Neuronal stem cell (in vitro differentiated cells): ENCODE measurements at regions not wholly inside any gene's neighbourhood (a gene's known extent, or its start where the extent isn't known, plus 50 kb on each side); places are given as distances from the start of the nearest gene placed in this dataset.

Experiments used
- DNase-seq: peaks from one replicate; pipeline ENCODE4 v3.0.0-alpha.2; 2013; ENCODE audit warnings: low spot score
- H2AFZ ChIP-seq: one replicate; pipeline ENCODE4 v1.6.1; 2013; ENCODE audit warnings: mild to moderate bottlenecking, low read length, inconsistent platforms
- H2AK5ac ChIP-seq: 2 replicates; pipeline ENCODE4 v1.6.1; 2013; ENCODE audit warnings: low read depth, mild to moderate bottlenecking, inconsistent platforms, low read length, moderate library complexity, mixed read lengths
- H2BK120ac ChIP-seq: 2 replicates; pipeline ENCODE4 v1.6.1; 2013; ENCODE audit warnings: low read depth, mild to moderate bottlenecking, inconsistent platforms, low read length, moderate library complexity, mixed read lengths
- H2BK12ac ChIP-seq: one replicate; pipeline ENCODE4 v1.6.1; 2013; ENCODE audit warnings: low read length, inconsistent platforms
- H2BK15ac ChIP-seq: 2 replicates; pipeline ENCODE4 v1.6.1; 2013; ENCODE audit warnings: mild to moderate bottlenecking, low read length, inconsistent platforms, mixed read lengths
- H2BK5ac ChIP-seq: one replicate; pipeline ENCODE4 v1.6.1; 2013; ENCODE audit warnings: inconsistent platforms, mild to moderate bottlenecking, low read length, moderate library complexity
- H3K14ac ChIP-seq: one replicate; pipeline ENCODE4 v1.6.1; 2013; ENCODE audit warnings: low read length, inconsistent platforms
- H3K18ac ChIP-seq: 2 replicates; pipeline ENCODE4 v1.6.1; 2013; ENCODE audit warnings: low read length, inconsistent platforms
- H3K23ac ChIP-seq: 2 replicates; pipeline ENCODE4 v1.6.1; 2013; ENCODE audit warnings: low read depth, mild to moderate bottlenecking, mixed read lengths, low read length, inconsistent platforms; ENCODE audit not compliant: poor library complexity
- H3K27ac ChIP-seq: replicated peaks from 3 replicates; pipeline ENCODE4 v1.5.1; 2013; ENCODE audit warnings: low read length, inconsistent platforms
- H3K27me3 ChIP-seq, 3 experiments: 2 replicates each; pipeline ENCODE4 v1.6.1; 2013; ENCODE audit warnings: low read length in 3 of 3, mild to moderate bottlenecking in 2 of 3, inconsistent platforms in 1 of 3, low read depth in 1 of 3, mixed read lengths in 1 of 3, moderate library complexity in 1 of 3; ENCODE audit not compliant: control insufficient read depth in 3 of 3, insufficient read depth in 3 of 3
- H3K36me3 ChIP-seq, 2 donors: replicated peaks in 1 of 2; 2 replicates each; pipeline ENCODE4 v1.6.1; 2013; ENCODE audit warnings: low read length in 2 of 2; ENCODE audit not compliant: control insufficient read depth in 2 of 2, insufficient read depth in 2 of 2
- H3K4ac ChIP-seq: 2 replicates; pipeline ENCODE4 v1.6.1; 2013; ENCODE audit warnings: inconsistent platforms, mild to moderate bottlenecking, low read length, moderate library complexity
- H3K4me1 ChIP-seq, 2 donors: 1 replicate in 1 of 2; 2 replicates in 1 of 2; pipeline ENCODE4 v1.6.1; 2013; ENCODE audit warnings: low read length in 2 of 2, low read depth in 1 of 2; ENCODE audit not compliant: control insufficient read depth in 2 of 2, insufficient read depth in 1 of 2
- H3K4me2 ChIP-seq: one replicate; pipeline ENCODE4 v1.6.1; 2013; ENCODE audit warnings: mild to moderate bottlenecking, low read length, inconsistent platforms; ENCODE audit not compliant: insufficient read depth, poor library complexity, severe bottlenecking
- H3K4me3 ChIP-seq, 2 donors: 2 replicates each; pipeline ENCODE4 v1.5.1; 2013; ENCODE audit warnings: low read length in 2 of 2, mild to moderate bottlenecking in 2 of 2, inconsistent platforms in 1 of 2, moderate library complexity in 1 of 2
- H3K79me1 ChIP-seq: one replicate; pipeline ENCODE4 v1.6.1; 2013; ENCODE audit warnings: low read depth, mild to moderate bottlenecking, inconsistent platforms, low read length, moderate library complexity
- H3K9ac ChIP-seq: one replicate; pipeline ENCODE4 v1.6.1; 2013; ENCODE audit warnings: mild to moderate bottlenecking, low read depth, low read length, inconsistent platforms; ENCODE audit not compliant: poor library complexity
- H3K9me3 ChIP-seq, 2 donors: replicated peaks in 1 of 2; 2 replicates each; pipeline versions ENCODE3 to v1.6.1; 2013; ENCODE audit warnings: low read length in 2 of 2, mild to moderate bottlenecking in 2 of 2, inconsistent platforms in 1 of 2, low read depth in 1 of 2, mixed read lengths in 1 of 2, moderate library complexity in 1 of 2; ENCODE audit not compliant: control insufficient read depth in 2 of 2, insufficient read depth in 1 of 2
- H4K8ac ChIP-seq: one replicate; pipeline ENCODE4 v1.6.1; 2013; ENCODE audit warnings: low read depth, mild to moderate bottlenecking, inconsistent platforms, low read length, moderate library complexity
- H4K91ac ChIP-seq: one replicate; pipeline ENCODE4 v1.6.1; 2013; ENCODE audit warnings: low read length, low read depth, mild to moderate bottlenecking, inconsistent platforms; ENCODE audit not compliant: poor library complexity
- whole genome bisulfite sequencing, 2 donors: extraction: QIAGEN DNeasy Blood & Tissue Kit; methylation state at CpG; one replicate each; pipeline ENCODE4 v1.1.7; 2013; ENCODE audit warnings: missing lambda C conversion rate in 2 of 2, mixed read lengths in 1 of 2; ENCODE audit not compliant: insufficient read length in 2 of 2, insufficient replicate concordance in 1 of 2; ENCODE audit errors: extremely low coverage in 2 of 2; 5-methylcytosine and 5-hydroxymethylcytosine counted together

DNA sequence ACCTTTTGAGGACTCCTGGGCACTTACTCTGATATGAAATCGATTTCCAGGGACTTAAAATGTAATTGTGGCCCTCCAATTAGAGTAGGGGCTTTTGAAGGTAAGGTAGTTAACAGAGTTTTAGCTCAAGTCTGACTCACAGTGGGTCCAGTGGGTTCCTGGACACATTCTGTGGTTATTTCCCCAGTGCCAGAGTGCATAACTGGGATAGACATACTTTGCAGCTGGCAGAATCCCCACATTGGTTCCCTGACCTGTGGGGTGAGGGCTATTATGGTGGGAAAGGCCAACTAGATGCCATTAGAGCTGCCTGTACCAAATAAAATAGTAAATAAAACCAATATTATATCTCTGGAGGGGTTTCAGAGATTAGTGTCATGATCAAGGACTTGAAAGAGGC is 243.8 kb upstream of the EPHA7 start:
- no peak overlapping the region for H2BK5ac ChIP-seq
- no peak overlapping the region for H2BK15ac ChIP-seq
- no peak overlapping the region for H2AK5ac ChIP-seq
- no peak overlapping the region for H3K4me2 ChIP-seq
- no peak overlapping the region for H3K9ac ChIP-seq
- H3K4me3 ChIP-seq: no peak overlapping the region
- no peaks in the 10 kb centered on the region for H3K4me1 ChIP-seq
- DNase-seq: no peak
- H3K27me3 ChIP-seq: no peaks in the 10 kb centered on the region
- no peak overlapping the region for H4K8ac ChIP-seq
- no peak overlapping the region for H3K4ac ChIP-seq
- no peak overlapping the region for H3K18ac ChIP-seq
- WGBS, 2 donors: no CpG with 5 or more reads among the region's 1 CpG
- H3K27ac ChIP-seq: no peak overlapping the region
- H3K14ac ChIP-seq: no peak overlapping the region
- no peaks in the 10 kb centered on the region for H3K36me3 ChIP-seq
- no peak overlapping the region for H2BK12ac ChIP-seq
- no peak overlapping the region for H3K23ac ChIP-seq
- H2AFZ ChIP-seq: no peak overlapping the region
- H3K9me3 ChIP-seq: no peaks in the 10 kb centered on the region
- no peak overlapping the region for H4K91ac ChIP-seq
- no peak overlapping the region for H2BK120ac ChIP-seq
- no peaks in the 10 kb centered on the region for H3K79me1 ChIP-seq

DNA sequence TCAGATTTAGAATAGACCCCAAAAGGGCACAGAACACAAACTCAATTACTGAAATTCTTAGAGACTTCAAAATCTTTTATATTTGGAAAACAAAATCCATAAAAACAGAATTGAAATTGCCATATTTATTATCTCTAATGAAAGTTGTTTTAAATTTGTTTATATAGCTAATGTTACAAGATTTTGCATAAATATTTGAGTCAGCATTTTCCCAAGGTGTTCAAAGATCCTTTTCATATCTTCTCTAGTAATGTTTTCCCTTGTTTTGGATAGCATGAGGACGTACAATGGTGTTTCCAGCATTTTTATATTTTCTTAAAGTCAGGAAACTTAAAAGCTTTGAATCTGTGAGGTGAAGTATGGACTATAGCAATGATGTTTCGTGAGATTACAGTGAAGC is 235.2 kb upstream of the EPHA7 start:
- no peak overlapping the region for H4K8ac ChIP-seq
- no peaks in the 10 kb centered on the region for H3K9me3 ChIP-seq
- no peak overlapping the region for H2BK5ac ChIP-seq
- H3K4ac ChIP-seq: no peak overlapping the region
- H2BK12ac ChIP-seq: no peak overlapping the region
- H2AK5ac ChIP-seq: no peak overlapping the region
- WGBS, 2 donors: no CpG with 5 or more reads among the region's 2 CpGs
- H3K14ac ChIP-seq: no peak overlapping the region
- no peak overlapping the region for H3K27ac ChIP-seq
- H3K4me2 ChIP-seq: no peak overlapping the region
- H3K9ac ChIP-seq: no peak overlapping the region
- no peaks in the 10 kb centered on the region for H3K36me3 ChIP-seq
- DNase-seq: no peak
- no peak overlapping the region for H2BK15ac ChIP-seq
- H3K27me3 ChIP-seq: no peaks in the 10 kb centered on the region
- no peaks in the 10 kb centered on the region for H3K4me1 ChIP-seq
- H2AFZ ChIP-seq: no peak overlapping the region
- no peaks in the 10 kb centered on the region for H3K79me1 ChIP-seq
- no peak overlapping the region for H4K91ac ChIP-seq
- H3K23ac ChIP-seq: no peak overlapping the region
- H3K18ac ChIP-seq: no peak overlapping the region
- H3K4me3 ChIP-seq: no peak overlapping the region
- H2BK120ac ChIP-seq: no peak overlapping the region

GRCh38 chr6:93644611-93645010 is 225.3 kb upstream of the EPHA7 start:
- Histone ChIP-seq H3K4ac (no peak overlapping the region), H2BK12ac (no peak overlapping the region), H3K79me1 (no peaks in the 10 kb centered on the region), H3K4me1 (no peaks in the 10 kb centered on the region), H4K91ac (no peak overlapping the region), H2BK15ac (no peak overlapping the region), H3K9ac (no peak overlapping the region), H3K4me2 (no peak overlapping the region), H2AFZ (no peak overlapping the region), H3K18ac (no peak overlapping the region), H2BK5ac (no peak overlapping the region), H3K23ac (no peak overlapping the region), H2BK120ac (no peak overlapping the region), H2AK5ac (no peak overlapping the region), H4K8ac (no peak overlapping the region), H3K4me3 (no peak overlapping the region), H3K27me3 (no peaks in the 10 kb centered on the region), H3K27ac (no peak overlapping the region), H3K9me3 (no peaks in the 10 kb centered on the region), H3K36me3 (no peaks in the 10 kb centered on the region), H3K14ac (no peak overlapping the region)
- no CpG with 5 or more reads among the region's 5 CpGs for WGBS, 2 donors
- no peak for DNase-seq

DNA sequence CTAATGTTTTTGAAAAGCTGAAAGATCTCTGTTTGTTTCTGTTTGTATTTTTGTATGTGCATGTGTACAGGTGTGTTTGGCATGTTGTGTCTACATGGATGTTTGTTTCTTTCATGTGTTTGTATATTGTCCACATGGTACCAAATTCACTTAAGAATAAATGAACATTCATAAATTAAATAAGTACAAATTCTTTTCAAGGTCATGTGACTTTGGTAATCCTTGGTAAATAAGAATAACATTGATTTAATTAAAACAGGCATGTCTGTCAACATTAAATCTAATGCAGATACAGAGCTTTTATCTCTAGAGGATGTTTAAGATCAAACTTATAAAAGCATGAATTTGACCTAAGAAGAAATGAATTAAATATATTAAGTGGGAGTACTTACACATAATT is 219.8 kb upstream of the EPHA7 start:
- H4K8ac ChIP-seq: no peak overlapping the region
- no peak overlapping the region for H4K91ac ChIP-seq
- no peak overlapping the region for H2BK15ac ChIP-seq
- H3K36me3 ChIP-seq: no peaks in the 10 kb centered on the region
- H3K4me2 ChIP-seq: no peak overlapping the region
- no peak overlapping the region for H3K23ac ChIP-seq
- H2BK12ac ChIP-seq: no peak overlapping the region
- H2AK5ac ChIP-seq: no peak overlapping the region
- no peak overlapping the region for H2BK5ac ChIP-seq
- no peaks in the 10 kb centered on the region for H3K27me3 ChIP-seq
- H3K9me3 ChIP-seq: no peaks in the 10 kb centered on the region
- no peak for DNase-seq
- H3K4me1 ChIP-seq: no peaks in the 10 kb centered on the region
- H3K9ac ChIP-seq: no peak overlapping the region
- no peak overlapping the region for H3K4ac ChIP-seq
- H3K18ac ChIP-seq: no peak overlapping the region
- no peak overlapping the region for H3K4me3 ChIP-seq
- H3K79me1 ChIP-seq: no peaks in the 10 kb centered on the region
- H3K14ac ChIP-seq: no peak overlapping the region
- H3K27ac ChIP-seq: no peak overlapping the region
- no peak overlapping the region for H2BK120ac ChIP-seq
- no peak overlapping the region for H2AFZ ChIP-seq
